ENCODE measurements at regions not wholly inside any gene's neighbourhood (a gene's known extent, or its start where the extent isn't known, plus 50 kb on each side); places are given as distances from the start of the nearest gene placed in this dataset.
"Not testable (repeated sequence)": the region's sequence is repeated elsewhere in the genome, so short reads cannot be mapped to it uniquely, and the experiment has no call there.

DNA sequence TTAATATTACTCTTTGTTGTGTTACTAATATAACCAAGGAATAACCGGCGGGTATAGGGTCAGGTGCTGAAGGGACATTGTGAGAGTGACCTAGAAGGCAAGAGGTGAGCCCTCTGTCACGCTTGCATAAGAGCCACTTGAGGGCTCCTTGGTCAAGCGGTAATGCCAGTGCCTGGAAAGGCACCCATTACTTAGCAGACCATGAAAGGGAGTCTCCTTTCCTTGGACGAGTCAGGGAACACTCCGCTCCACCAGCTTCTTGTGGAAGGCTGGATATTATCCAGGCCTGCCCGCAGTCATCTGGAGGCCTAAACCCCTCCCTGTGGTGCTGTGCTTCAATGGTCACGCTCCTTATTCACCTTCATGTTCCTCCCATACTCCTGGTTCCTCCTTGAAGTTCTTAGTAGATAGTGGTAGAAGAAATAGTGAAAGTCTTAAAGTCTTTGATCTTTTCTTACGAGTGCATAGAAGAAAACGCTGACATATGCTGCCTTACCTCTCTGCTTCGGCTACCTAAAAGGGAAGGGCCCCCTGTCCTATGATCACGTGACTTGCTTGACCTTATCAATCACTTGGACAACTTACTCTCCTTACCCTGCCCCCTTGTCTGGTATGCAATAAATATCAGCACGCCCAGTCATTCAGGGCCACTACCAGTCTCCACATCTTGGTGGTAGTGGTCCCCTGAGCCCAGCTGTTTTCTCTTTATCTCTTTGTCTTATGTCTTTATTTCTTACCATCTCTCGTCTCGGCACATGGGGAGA is 59.6 kb upstream of the DMRTB1 start:
- DNase-seq = not testable (repeated sequence)

DNA sequence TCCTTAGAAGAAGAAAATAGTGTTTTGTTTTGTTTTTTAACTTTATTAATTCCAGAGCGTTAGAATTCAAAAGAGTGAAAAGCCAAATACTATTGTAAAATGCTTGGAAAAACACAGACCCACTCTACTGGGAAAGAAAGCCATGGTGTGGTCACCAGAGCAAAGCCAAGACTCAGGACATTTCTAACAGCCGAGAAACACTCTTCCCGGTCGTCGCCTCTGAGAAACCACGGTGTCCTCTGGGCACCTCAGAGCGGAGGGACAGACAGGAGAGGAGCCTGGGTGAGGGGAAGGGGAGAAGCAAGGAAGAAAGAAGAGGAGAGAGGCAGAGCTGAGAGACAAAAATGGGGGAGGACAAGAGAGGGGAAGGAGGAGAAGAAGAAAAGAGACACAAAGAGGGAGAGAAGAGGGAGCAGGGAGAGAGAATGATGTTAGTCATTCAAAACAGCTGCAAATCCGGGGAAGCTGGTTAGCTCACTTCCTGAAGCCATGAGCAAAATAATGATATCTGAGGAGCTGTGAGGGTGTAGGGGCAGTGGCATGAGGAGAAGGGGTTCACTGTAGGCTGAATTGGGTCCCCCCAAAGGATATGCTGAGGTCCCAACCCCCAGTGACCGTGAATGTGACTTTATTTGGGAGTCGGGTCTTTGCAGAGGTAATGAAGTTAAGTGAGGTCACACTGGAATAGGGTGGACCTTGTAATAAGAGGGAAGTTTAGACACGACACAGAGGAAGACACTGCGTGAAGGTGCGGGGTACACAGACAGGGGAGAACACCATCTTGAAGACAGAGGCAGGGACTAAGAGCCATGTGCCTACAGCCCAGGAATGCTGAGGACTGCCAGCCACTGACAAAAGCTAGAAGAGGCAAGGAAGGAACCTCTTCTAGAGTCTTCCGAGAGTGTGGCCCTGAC is 58.2 kb upstream of the DMRTB1 start:
- DNase-seq = no peak

DNA sequence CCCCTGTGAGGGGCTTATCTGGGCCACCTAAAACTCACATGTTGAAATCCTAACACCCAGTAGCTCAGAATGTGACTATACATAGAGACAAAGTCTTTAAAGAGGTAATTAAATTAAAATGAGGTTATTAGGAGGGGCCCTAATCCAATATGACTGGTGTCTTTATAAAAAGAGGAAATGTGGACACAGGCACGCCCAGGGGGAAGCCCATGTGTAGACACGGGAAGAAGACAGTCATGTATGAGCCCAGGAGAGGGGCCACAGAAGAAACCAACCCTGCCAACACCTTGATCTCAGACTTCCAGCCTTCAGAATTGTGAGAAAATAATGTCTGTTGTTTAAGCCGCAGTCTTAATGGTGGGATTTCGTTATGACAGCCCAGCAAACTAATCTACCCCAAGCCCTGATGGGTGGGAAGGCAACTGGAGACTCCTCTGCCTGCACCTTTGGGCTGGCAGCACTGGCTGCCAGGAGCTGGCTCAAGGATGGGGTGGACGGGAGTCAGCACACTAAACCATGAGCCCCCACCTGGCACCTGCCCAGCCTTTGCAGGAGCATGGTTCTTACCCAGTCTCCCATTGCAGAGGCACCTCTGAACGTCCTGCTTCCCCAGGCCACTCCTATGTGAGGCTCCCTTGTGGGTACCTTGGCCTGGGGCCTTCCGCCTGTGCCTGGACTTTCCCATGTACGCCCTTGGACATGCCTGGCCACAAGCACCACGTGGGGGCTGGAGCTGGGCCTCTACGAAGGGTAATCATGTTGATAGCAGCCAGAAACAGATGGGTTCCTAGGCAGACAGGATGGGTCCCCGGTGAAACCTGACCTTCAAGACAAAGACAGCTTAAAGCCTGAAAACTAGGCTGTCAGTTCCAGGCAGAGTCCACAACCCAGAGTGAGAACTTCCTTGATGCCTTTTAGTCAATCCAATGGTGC is 57.1 kb upstream of the DMRTB1 start:
- DNase-seq = no peak

DNA sequence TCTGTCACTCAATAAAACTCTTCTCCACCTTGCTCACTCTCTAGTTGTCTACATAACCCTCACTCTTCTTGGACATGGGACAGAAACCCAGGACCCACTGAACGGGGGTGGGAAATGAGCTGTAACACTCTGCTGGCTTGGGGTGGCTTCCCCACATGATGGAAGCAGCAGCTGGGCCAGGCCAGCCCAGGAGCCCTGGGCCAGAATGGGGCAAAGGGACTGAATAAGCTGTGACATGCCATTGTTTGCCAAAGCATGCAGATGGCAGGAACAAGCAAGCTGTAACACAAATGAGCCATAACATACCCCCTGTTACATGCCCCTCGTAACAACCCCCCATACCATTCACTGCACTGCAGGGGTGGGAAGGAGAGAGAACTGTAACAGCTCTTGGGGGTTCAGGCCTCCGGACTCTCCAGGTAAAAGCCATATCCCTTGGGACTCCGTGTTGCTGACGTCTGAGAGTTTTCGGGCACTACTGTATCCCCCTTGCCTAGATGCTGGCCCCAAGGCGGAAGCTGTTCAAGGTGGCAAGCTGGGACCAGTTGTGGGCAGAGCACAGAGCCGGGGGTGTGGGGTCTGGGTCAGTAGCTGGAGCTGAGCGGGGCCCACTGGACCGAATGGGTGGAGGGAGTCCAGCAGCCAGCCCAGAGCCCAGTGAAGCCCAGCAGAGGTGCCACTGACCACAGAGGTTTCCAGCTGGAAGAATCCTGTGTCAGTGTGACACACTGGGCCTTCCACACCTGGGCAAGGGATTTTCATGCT is 56.1 kb upstream of the DMRTB1 start:
- DNase-seq = no peak

DNA sequence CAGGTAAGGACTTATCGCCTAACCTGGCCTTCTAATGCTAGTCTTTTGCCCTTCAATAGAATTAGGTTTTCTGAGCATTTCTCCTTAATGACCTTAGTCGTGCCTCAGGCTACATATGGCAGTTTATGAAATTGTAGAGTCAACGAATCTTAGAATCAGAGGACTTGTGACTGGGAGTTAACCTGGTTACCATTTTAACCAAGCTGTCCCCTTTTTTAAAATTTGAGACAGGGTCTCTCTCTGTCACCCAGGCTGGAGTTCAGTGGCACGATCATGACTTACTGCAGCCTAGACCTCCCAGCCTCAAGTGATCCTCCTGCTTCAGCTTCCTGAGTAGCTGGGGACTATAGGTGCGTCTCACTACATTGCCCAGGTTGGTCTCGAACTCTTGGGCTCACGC is 53.5 kb upstream of the DMRTB1 start:
- DNase-seq = no peak

DNA sequence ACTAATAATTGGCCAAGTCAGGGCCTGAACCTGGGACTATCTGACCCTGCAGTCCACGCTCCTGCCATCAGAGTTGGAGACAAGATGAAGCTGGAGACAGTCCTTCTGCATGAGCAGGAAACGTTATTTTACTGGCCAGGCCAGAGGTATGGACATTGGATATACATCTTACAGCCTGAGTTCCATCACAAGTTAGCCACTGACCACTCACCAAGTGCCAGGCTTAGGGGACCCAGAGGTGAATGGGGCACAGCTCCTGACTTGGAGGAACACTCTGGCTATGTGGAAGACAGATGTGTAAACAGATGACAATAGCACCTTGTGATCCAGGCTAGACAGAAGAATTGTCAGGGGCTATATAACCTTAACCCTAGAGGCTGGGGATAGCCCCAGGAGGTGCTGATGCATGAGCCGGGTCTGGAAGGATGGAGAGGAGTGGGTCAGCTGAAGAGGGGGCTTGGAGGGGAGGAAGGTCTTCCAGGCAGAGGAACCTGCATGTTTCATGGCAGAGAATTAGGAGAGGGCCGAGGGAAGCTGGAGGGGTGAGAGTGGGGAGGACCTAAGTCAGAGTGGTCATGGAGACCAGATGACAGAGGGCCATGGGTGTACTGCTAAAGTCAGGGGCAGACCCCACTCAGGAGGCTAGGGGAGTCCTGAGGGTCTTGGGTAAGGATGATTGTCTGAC is 52.5 kb upstream of the DMRTB1 start:
- DNase-seq = no peak

DNA sequence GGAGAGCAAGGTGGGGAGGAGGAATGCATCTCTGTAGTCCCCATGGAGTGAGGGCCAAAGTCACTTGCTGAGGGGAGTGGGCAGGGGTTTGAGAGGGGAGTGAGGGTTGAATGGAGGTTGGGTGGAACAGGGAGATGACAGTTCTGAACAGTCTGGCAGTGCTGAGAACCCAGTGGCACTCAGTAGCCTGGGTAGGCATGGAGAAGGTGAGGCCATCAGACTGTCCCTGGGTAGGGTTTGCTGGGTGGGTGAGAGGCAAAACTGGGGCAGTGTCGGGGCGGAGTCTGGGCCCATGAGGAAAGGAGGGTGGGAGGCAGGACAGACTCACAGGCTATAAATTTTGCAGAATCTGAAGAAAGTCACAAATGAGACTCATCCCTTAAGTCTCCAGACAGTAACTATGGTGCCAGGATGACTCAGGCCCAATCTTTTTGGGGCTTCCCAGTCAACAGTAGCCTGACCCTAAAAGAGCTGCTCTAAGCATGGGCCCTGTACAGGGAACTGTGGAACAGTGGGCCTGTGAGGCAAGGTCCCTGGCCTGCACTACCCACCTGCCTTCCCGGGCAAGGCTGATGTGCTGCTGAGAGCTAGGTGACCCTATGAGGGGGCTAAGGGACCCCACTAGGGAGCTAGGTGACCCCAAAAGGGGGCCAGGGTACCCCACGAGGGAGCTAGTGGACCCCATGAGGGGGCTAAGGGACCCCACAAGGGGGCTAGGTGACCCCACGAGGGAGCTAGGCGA is 51.0 kb upstream of the DMRTB1 start:
- DNase-seq = no peak

DNA sequence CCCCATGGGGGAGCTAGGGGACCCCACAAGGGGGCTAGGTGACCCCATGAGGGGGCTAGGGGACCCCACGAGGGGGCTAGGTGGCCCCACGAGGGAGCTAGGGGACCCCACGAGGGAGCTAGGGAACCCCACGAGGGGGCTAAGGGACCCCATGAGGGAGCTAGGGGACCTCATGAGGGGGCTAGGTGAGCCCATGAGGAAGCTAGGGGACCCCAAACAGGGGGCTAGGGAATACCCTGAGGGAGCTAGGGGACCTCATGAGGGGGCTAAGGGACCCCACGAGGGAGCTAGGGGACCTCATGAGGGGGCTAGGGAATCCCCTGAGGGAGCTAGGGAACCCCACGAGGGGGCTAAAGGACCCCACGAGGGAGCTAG is 50.5 kb upstream of the DMRTB1 start:
- no peak for DNase-seq

DNA sequence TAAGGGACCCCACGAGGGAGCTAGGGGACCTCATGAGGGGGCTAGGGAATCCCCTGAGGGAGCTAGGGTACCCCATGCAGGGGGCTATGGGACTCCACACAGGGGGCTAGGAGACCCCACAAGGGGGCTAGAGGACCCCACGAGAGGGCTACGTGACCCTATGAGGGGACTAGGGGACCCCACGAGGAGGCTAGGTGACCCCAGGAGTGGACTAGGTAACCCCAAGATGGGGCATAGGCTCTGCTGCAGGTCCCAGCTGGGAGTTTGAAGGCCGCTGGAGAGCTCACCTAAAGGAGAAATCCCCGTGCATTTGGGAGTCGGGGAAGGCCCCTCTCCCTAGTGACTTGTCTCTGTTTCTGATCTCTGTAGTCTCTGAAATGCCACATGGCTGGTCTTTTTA is 50.0 kb upstream of the DMRTB1 start:
- DNase-seq = no peak

All from NCI-H526 (cell line).